ENCODE measurements at regions not wholly inside any gene's neighbourhood (a gene's known extent, or its start where the extent isn't known, plus 50 kb on each side); places are given as distances from the start of the nearest gene placed in this dataset.

GRCh38 chr13:29713839-29714238 is 118.4 kb upstream of the SLC7A1 start:
- DNase-seq: no peak

GRCh38 chr13:29711776-29712175 is 116.3 kb upstream of the SLC7A1 start:
- no peak for DNase-seq

DNA sequence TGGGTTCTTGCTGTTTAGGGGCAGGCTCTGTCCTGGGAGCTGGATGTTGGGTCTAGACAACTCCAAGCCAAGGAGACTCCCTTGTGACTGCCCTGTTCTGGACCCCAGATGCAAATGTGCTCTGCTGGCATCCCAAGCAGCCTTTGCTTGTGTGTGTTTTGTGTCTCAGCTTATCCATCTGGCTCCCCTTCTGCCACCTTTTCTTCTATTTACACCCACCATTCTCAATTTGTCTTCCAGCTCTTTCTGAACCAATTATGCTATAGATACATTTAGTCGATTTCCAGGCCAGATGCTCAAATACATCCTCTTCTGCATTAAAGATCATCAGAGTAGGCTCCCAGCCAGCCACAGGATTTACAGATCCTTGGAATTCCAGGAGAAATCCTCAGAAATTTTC is 115.0 kb upstream of the SLC7A1 start:
- DNase-seq: no peak

GRCh38 chr13:29709407-29710069 is 114.0 kb upstream of the SLC7A1 start:
- DNase-seq: no peak

GRCh38 chr13:29707876-29708543 is 112.5 kb upstream of the SLC7A1 start:
- peak; percentile 34 to 38 for DNase-seq

DNA sequence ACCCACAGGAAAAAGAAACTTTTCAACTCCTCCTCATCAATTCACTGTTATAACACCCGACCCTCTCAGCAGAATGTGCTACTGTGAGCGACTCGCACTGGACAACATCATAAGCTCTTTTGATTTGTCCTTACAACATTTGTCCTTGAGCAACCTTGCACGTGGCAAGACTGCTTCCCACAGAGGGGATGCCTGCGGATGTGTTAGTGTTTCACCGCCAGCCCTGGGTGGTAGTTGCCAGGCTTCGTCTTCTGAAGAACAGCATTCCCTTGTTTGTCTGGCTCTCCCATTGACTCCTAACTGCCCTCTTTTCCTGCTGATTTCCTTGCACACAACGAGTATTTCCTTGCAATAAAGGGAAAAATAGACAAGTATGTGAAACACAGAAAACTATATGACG is 111.4 kb upstream of the SLC7A1 start:
- DNase-seq: no peak

GRCh38 chr13:29704648-29705047 is 109.2 kb upstream of the SLC7A1 start:
- no peak for DNase-seq

DNA sequence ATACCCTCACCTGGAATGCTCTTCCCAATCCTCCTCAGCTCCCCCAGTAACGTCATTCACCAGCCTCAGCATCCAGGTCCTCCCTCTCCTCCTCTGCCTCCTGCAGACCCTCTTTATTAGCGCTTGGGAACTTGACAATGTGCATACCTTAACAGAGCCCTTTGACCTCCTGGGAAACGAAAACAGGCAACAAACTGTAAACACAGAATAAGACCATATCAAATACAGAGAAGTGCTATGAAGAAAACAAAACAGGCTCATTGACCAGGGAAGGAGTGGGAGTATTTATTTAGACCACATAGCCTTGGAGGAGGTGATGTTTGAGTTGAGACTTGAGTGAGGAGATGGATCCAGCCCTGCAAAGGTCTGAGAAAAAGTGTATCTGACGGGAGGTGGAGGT is 107.9 kb upstream of the SLC7A1 start:
- DNase-seq: no peak

DNA sequence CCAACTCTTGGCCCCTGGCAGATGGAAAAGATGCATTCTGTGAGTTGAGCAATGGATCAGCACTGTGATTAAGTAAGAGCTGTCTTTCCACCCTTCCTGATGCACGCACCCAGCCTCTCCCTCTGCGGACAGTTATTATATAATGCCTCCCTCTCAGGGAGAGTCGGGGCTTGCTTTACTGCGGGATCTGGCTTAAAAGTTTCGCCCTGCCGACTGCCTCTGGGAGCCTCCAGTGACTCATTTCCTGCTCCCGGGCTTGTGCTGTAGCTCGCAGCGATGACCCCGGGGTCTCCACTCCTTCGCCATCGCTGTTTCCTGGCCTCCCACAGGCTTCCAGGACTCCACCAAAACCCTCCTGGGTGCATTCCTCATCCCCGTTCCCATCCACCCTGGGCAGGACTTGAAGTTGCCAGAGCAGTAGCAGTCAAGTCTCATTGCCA is 107.4 kb upstream of the SLC7A1 start:
- DNase-seq: no peak

DNA sequence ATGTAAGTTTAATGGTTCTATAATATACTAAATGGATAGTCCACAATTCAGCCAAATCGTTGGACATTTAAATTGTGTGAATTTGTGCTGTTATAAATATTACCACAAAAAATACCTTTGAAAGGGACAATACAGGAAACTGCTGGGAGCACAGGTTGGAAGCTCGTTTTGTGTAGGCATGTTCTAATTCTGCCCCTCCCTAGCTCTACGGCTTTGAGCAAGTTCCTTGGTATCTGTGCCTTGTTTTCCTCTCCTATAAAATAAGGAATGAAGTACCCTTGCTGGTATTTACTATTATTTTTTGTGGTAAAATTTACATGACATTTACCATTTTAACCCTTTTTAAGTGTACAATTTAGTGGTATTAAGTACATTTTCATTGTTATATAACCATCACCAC is 102.6 kb upstream of the SLC7A1 start:
- DNase-seq: no peak

DNA sequence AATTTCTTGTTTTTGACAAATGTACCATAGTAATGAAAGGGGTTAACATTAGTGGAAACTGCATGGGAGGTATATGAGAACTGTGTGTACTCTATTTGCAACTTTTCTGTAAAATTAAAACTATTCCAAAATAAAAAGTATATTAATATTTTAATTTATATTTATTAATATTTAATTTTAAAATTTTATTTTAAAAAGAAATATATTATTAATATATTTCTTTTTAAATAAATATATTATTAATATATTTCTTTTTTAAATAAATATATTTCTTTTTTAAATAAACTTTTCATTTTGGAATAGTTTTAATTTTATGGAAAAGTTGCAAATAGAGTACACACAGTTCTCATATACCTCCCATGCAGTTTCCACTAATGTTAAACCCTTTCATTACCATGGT is 101.1 kb upstream of the SLC7A1 start:
- DNase-seq: no peak

GRCh38 chr13:29693275-29693945 is 97.9 kb upstream of the SLC7A1 start:
- no peak for DNase-seq

DNA sequence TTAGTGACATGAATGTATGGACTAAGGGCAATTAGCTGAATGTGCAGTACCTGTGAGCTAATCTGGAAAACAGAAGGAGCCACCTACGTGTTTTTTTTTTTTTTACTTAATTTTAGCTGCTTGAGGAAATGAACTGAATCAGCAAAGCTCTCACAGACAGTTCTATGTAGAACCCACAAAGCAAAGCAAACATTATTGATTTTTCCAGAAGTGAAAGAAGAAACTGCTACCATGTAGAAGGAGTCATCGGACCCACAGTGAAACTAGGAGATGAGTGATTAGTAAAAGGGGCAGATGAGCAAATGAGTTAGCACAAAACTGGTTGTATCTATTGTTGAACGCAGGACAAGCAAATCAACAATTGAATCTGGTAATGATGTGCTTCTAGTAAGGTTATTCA is 94.1 kb upstream of the SLC7A1 start:
- DNase-seq: no peak

- no peak for DNase-seq
These were observed 92.7 kb upstream of the SLC7A1 start for GRCh38 chr13:29688193-29688592.

- DNase-seq: no peak
These were observed 89.0 kb upstream of the SLC7A1 start for GRCh38 chr13:29684441-29684840.

DNA sequence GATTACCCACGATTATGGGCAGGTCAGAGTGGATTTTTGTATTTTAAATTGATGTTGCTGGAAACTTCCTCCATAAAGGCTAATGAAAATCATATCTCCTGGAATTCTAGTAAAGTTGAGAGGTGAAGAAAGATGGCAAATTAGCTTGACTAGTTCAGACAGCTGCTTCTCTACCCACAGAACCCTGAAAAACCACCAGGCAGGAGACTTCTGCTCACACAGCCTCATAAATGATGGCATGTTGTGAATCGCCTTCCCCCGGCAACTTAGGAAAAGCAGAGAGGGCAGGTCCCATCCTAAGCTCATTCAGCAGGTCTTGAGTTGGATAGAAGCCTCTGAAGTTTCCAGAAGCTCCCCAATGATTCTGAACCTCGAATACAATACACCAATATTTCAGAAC is 87.6 kb upstream of the SLC7A1 start:
- no peak for DNase-seq

GRCh38 chr13:29681864-29682263 is 86.4 kb upstream of the SLC7A1 start:
- DNase-seq: no peak

GRCh38 chr13:29679396-29680053 is 84.0 kb upstream of the SLC7A1 start:
- no peak for DNase-seq

DNA sequence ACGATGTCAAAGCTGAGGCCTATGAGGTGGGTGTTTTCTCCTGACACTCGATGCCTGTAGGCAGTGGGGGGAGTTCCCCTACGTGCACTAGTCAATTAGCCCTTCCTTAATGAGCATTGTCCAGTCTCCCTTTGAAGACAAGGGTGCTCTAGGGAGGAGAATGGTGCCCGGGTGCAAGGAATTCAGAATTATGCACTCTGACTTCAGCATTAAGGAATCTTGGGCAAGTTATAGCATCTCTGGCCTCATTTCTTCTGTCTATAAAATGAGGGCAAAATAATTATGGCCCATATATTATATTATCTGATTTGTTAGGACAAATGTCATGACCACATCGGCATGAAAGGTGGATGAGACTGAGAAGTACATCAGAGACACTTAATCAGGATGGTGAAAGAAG is 82.1 kb upstream of the SLC7A1 start:
- DNase-seq: no peak

- DNase-seq: no peak
These were observed 81.5 kb upstream of the SLC7A1 start for GRCh38 chr13:29676941-29677452.

DNA sequence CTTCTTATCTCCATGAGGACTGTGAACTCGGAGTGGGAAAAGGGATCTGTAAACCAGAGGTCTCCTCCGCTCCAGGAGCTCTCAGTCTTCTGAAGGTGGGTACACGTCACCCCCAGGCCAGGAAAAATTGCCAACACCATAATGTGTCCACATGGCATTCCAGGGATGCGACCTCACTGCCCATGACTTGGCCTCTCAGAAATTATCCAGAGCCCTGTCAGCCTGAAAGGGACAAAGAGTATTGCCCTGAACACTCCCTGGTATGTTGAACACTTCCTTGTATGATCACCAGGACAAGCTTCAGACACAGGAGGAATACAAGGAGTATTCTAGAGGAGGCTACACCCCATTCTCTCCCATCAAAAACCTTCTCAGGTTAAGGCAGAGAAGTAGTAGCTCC is 81.0 kb upstream of the SLC7A1 start:
- no peak for DNase-seq

DNA sequence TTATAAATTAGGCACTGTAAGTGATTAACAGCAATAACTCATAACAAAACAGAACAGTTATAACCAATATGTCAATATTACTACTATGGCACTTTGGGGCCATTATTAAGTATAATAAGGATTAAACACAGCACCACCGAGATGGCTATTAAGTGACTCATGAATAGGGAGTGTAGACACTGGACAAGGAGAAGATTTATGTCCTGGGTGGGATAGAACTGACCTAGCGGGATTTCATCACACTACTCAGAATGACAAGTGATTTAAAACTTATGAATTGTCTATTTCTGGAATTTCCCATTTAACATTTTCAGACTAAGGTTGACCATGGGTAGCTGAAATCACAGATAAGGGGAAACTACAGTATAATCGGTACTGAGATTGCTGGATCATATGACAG is 79.0 kb upstream of the SLC7A1 start:
- no peak for DNase-seq

DNA sequence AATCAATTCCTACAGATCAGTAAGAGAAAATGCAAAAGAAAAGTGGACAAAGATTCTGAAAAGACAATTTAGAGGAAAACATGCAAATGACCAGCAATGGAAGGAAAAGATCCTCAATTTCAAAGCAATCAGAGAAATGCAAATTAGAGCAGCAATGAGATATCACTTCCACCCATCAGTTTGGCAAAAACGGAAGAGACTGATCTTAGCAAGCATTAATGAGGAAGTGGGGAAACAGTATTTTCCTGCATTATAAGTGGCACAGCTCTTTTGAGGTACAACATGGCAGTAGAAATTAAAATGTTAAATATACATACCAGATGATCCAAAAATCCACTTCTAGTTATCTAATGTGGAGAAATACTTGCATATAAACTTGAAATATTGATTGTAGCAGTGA is 69.1 kb upstream of the SLC7A1 start:
- DNase-seq: no peak

All from CD4-positive, alpha-beta T cell treated with Interleukin-4 for 1 hour (primary cell).